GM13977 (cell line): ENCODE measurements at regions not wholly inside any gene's neighbourhood (a gene's known extent, or its start where the extent isn't known, plus 50 kb on each side); places are given as distances from the start of the nearest gene placed in this dataset.

Experiments
- DNase-seq: peaks from one replicate; pipeline ENCODE4 v3.0.0; 2012; ENCODE audit warnings: low spot score
- in situ Hi-C: fragments of 300-500 bp; cut with MboI; formaldehyde crosslinking; loops from one replicate; pipeline ENCODE4 v1.12.0; 2022; ENCODE audit warnings: low sequenced_read_pairs, low pct_unique_long_range_greater_than_20kb, mixed read lengths, inconsistent platforms; ENCODE audit not compliant: unreplicated experiment
- TF ChIP-seq, protein P1 (sequence below): IDR thresholded peaks from 2 replicates; pipeline ENCODE4 v1.5.1; 2012; ENCODE audit warnings: mild to moderate bottlenecking, control low read depth; ENCODE audit not compliant: insufficient read depth; ENCODE audit errors: extremely low read depth, missing control alignments

DNA sequence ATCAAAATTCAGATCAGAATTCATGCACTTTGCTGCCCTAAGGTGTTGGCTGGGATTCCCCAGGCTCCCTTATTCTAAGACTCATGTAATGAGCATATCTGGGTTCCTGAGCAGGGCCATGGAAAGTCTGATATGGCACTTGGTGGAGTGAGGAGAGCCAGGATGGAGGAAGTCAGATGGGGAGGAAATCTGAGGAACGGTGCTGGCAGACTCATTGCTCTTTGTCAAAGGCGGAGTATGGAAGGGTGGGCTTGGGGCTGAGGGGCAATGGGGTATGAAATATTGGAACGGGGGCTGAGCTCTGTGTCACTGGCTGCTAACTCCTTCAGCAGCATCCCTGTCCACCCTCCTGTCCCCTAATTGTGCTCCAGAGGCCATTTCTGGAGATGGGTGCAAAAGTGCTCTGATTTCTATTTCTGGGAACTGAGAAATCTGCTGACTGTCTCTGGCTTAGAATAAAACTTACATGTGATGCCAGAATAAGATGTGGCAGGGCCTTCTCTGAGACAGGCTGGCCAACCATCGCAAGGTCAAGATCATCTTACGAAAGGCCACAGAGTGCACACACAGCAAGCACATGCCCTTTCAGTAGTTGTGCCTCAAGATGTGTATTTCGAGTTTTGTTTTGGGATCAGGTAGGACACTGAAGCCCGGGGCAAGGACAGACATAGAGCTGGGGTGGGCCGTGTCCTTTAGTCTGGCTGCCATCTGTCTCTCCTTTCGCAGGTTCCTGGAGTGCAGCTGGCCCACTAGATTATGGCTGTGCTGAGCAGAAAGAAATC, 480.0 kb upstream of the HS6ST1 start:
- in situ Hi-C loops = no loop called here
- no peak for DNase-seq
- TF ChIP-seq, protein P1, sequence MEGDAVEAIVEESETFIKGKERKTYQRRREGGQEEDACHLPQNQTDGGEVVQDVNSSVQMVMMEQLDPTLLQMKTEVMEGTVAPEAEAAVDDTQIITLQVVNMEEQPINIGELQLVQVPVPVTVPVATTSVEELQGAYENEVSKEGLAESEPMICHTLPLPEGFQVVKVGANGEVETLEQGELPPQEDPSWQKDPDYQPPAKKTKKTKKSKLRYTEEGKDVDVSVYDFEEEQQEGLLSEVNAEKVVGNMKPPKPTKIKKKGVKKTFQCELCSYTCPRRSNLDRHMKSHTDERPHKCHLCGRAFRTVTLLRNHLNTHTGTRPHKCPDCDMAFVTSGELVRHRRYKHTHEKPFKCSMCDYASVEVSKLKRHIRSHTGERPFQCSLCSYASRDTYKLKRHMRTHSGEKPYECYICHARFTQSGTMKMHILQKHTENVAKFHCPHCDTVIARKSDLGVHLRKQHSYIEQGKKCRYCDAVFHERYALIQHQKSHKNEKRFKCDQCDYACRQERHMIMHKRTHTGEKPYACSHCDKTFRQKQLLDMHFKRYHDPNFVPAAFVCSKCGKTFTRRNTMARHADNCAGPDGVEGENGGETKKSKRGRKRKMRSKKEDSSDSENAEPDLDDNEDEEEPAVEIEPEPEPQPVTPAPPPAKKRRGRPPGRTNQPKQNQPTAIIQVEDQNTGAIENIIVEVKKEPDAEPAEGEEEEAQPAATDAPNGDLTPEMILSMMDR = no peak

DNA sequence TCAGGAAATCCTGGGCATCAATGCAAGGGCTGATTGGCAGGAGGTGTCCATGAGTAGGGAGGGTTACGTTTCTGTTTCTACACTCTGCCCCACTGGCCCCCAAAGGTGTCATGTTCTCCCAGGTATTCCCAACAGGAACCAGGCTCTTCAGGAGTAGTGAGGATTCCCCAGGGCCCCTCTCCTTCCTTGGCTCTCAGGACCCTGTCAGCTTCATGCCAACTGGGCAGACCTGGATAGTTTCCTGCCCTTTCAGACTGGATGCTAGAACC, 480.6 kb upstream of the HS6ST1 start:
- no peak for DNase-seq
- TF ChIP-seq, protein P1 = no peak
- in situ Hi-C loops = no loop called here

DNA sequence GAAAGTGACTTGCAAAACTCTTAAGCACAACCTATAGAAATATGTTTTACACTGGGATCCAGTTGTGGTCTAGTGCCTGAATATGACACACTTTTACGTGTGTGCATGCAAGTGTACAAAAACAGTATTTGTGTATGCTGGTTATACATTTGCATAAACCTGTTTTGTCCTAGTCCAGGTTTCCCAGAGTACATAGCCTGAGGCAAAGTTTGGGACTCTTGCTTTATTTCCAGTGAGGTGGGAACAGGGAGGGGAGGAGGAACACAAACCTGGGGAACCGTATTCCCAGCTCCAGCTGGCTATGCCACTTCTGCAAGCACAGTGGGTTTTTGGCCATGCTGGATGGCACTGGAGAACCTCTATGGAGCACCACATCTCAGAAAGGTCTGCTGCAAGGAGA, 481.1 kb upstream of the HS6ST1 start:
- in situ Hi-C loops = no loop called here
- TF ChIP-seq, protein P1 = no peak
- no peak for DNase-seq

DNA sequence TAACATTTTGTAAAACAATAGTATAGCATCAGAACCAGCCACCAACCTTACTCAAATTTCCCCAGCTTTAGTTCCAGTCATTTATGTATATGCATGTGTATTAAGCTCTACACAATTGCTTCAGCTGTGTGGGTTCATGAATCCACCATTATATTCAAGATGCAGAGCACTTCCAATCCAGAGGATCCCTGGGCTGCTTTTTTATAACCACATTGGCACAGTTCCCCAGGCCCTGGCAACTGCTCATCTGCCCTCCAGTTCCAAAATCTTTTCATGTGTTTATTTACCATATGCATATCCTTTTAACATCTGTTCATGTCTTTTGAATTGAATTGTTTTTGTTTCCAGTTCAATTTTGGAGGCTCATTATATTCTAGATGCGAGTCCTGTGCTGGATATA, 482.9 kb upstream of the HS6ST1 start:
- DNase-seq = no peak
- TF ChIP-seq, protein P1 = no peak
- in situ Hi-C loops = no loop called here

DNA sequence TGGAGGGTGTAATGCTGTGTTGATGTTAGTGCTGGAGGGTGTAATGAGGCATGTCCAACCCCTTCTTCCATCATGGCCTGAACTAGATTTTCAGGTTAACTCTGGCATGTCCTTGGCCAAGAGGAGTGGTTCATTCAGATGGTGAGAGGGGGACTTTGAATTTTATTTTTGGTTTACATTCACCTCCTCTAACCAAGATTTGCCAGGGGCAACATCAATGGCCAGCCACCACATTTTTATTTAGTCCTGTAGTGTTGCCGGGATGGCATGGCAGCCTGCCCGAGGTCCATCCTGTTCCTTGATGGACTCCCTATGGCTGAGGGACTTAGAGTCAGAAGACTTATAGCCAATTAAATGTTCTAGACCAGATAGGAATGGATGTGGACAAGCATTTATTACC, 484.6 kb upstream of the HS6ST1 start:
- no peak for DNase-seq
- in situ Hi-C loops = no loop called here
- TF ChIP-seq, protein P1 = no peak

DNA sequence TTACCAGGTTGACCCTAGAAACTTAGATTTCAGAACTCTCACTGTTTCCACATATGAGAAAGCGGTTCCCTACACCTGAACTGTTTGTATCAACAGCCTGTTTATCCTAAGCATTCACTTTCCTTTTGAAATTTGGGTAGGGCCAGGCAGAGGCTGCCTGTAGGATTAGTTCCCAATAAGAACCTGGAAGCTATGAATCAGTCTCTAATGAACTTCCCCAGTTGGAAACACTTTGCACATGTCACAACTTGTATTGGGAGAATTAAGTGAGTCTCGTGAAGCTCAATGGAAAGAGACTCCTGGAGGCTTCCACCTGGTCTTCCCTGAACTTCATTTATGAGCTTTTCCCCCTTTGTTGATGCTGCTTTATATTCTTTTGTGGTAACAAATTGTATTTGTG, 486.6 kb upstream of the HS6ST1 start:
- no peak for DNase-seq
- TF ChIP-seq, protein P1 = no peak
- in situ Hi-C loops = no loop called here

DNA sequence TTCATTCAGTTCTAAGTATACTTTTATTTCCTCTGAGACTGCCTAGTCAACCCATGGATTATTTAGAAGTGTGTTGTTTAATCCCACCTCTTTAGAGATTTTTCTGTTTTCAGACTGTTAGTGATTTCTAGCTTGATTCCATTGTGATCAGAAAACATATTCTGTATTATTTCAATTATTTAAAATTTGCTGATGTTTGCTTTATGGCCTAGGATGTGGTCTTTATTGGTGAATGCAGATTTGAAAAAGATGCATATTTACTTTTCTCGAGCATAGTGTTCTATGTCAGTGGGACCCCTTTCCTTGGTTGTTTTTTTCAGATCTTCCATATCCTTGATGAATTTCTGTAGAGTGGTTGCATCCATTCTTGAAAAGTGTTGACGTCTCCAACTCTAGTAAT, 487.2 kb upstream of the HS6ST1 start:
- in situ Hi-C loops = no loop called here
- TF ChIP-seq, protein P1 = no peak

More for the DNA sequence above, 487.2 kb upstream of the HS6ST1 start:
- no peak for DNase-seq
